H1 (cell line): ENCODE measurements at regions not wholly inside any gene's neighbourhood (a gene's known extent, or its start where the extent isn't known, plus 50 kb on each side); places are given as distances from the start of the nearest gene placed in this dataset.

ENCODE experiments used
- ATF2 ChIP-seq: IDR thresholded peaks from 2 replicates; pipeline ENCODE4 v1.6.1; 2012; ENCODE audit warnings: low read length, inconsistent platforms
- BACH1 ChIP-seq: IDR thresholded peaks from 2 replicates; pipeline ENCODE4 v1.6.1; 2012; ENCODE audit warnings: low read length, improper control_type of control experiment
- POU5F1 ChIP-seq: IDR thresholded peaks from 2 replicates; pipeline ENCODE4 v1.6.1; 2011; ENCODE audit warnings: low read depth, mild to moderate bottlenecking, low read length, moderate library complexity

DNA sequence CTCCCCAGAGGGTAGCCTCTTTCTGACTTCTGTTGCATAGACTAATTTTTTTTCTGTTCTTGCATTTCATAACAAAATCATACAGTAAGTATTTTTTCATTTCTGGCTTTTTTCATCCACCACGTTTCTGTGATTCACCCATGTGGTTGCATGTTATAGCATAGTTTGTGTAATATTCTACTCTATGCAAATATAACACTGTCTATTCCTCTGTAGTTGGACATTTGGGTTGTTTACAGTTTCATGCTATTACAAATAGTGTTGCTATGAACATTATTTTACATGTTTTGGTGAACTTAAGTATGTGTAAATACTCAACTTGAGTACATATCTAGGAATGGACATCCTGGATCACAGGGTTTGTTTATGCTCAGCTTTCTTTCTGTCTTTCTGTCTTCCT is 187.2 kb upstream of the KCNG1 start (continued):
- TF ChIP-seq BACH1 (no peak), POU5F1 (no peak), ATF2 (no peak)
